Uterus (tissue), 2 donors: ENCODE measurements at regions not wholly inside any gene's neighbourhood (a gene's known extent, or its start where the extent isn't known, plus 50 kb on each side); places are given as distances from the start of the nearest gene placed in this dataset.

Experiments used
- POLR2A ChIP-seq, 2 donors: fragments of 450-650 bp; IDR thresholded peaks; one replicate each; pipeline ENCODE4 v1.6.1; 2016; ENCODE audit warnings: antibody characterized with exemption in 2 of 2, mild to moderate bottlenecking in 1 of 2, moderate library complexity in 1 of 2
- TF ChIP-seq, protein P1 (sequence below), 4 experiments: fragments of 200-600 bp in 2 of 4; fragments of 450-650 bp in 2 of 4; sonication (generic) in 2 of 4; IDR thresholded peaks; one replicate each; pipeline ENCODE4 v1.5.1; 2016 to 2019; ENCODE audit warnings: antibody characterized with exemption in 4 of 4, mild to moderate bottlenecking in 2 of 4, moderate library complexity in 1 of 4

DNA sequence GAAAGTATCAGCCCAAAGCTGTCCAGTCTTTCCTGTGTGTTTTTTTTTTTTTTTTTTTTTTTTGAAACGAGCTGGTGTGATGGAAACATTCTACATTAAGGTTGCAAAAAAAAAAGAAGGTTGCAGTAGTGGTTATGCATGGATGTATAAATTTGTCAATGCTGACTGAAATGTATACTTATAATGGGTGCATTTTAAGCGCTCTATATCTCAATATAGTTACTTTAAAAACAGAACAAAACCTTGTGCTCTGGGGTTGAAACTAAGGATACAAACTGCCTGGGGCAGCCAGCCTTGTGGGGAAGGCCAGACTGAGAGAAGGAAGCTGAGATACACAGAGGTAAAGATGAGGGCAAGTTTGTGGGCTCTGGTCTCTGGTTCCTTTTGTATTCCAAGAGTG lies 87.3 kb upstream of the RMST start:
- TF ChIP-seq, protein P1, sequence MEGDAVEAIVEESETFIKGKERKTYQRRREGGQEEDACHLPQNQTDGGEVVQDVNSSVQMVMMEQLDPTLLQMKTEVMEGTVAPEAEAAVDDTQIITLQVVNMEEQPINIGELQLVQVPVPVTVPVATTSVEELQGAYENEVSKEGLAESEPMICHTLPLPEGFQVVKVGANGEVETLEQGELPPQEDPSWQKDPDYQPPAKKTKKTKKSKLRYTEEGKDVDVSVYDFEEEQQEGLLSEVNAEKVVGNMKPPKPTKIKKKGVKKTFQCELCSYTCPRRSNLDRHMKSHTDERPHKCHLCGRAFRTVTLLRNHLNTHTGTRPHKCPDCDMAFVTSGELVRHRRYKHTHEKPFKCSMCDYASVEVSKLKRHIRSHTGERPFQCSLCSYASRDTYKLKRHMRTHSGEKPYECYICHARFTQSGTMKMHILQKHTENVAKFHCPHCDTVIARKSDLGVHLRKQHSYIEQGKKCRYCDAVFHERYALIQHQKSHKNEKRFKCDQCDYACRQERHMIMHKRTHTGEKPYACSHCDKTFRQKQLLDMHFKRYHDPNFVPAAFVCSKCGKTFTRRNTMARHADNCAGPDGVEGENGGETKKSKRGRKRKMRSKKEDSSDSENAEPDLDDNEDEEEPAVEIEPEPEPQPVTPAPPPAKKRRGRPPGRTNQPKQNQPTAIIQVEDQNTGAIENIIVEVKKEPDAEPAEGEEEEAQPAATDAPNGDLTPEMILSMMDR (IDR thresholded peaks at IDR 0.05): no peak
- TF ChIP-seq POLR2A (IDR thresholded peaks at IDR 0.05): no peak
